ENCODE measurements at regions not wholly inside any gene's neighbourhood (a gene's known extent, or its start where the extent isn't known, plus 50 kb on each side); places are given as distances from the start of the nearest gene placed in this dataset.

GRCh38 chr6:84521511-84521910 is 242.9 kb downstream of the TBX18 start (continued):
- TF ChIP-seq ZBTB33 (IDR thresholded peaks at IDR 0.05; ENCODE audit: borderline replicate concordance, low read depth) (no peak), TEAD4 (IDR thresholded peaks at IDR 0.05; ENCODE audit: borderline replicate concordance, insufficient read depth) (no peak), FOSL2 (IDR thresholded peaks at IDR 0.05; ENCODE audit: borderline replicate concordance, low read depth) (no peak), USF2 (IDR thresholded peaks at IDR 0.05; ENCODE audit: borderline replicate concordance, low read depth, low read length) (no peak), RXRA (IDR thresholded peaks at IDR 0.05; ENCODE audit: borderline replicate concordance, low read depth) (no peak)

GRCh38 chr6:84517741-84518530 is 246.5 kb downstream of the TBX18 start:
- no peaks in the 10 kb centered on the region for H3K36me3 ChIP-seq (replicated peaks in 1 of 2; ENCODE audit: control insufficient read depth in 1 of 2, insufficient read depth in 2 of 2, low read length in 1 of 2)
- no peak overlapping the region for H2AFZ ChIP-seq (ENCODE audit: low read depth)
- H3K4me3 ChIP-seq (ENCODE audit: low read depth in 2 of 2, low read length in 1 of 2) = no peak overlapping the region
- no peaks in the 10 kb centered on the region for H4K20me1 ChIP-seq (ENCODE audit: insufficient read depth)
- ChIA-PET POLR2A (no interaction called here), CTCF (no interaction called here)
- TF ChIP-seq NRF1 (IDR thresholded peaks at IDR 0.05; ENCODE audit: low read depth, low read length) = no peak
- no peak for TF ChIP-seq JUND (IDR thresholded peaks at IDR 0.05)
- no peak for TF ChIP-seq PBX3 (IDR thresholded peaks at IDR 0.05)
- no peak for TF ChIP-seq POLR2AphosphoS5 (IDR thresholded peaks at IDR 0.05; ENCODE audit: low read depth, low read length)
- TF ChIP-seq FOSL2 (IDR thresholded peaks at IDR 0.05; ENCODE audit: borderline replicate concordance, low read depth) = no peak
- TF ChIP-seq MAX (IDR thresholded peaks at IDR 0.05; ENCODE audit: low read depth) = no peak
- TF ChIP-seq YY1 (IDR thresholded peaks at IDR 0.05; ENCODE audit: low read depth) = no peak
- H3K4me2 ChIP-seq = no peak overlapping the region
- no peaks in the 10 kb centered on the region for H3K9me2 ChIP-seq
- no peak overlapping the region for H3K9ac ChIP-seq
- H3K27me3 ChIP-seq (ENCODE audit: insufficient read depth) = no peaks in the 10 kb centered on the region
- no peaks in the 10 kb centered on the region for H3K9me3 ChIP-seq
- WGBS (ENCODE audit: low lambda C conversion rate) = 89% methylated on average over 2 of the region's 2 CpGs
- H3F3A ChIP-seq (replicated peaks; ENCODE audit: insufficient read depth) = no peaks in the 10 kb centered on the region
- H3K4me1 ChIP-seq (ENCODE audit: control insufficient read depth in 1 of 2, insufficient read depth in 2 of 2, low read depth in 1 of 2, low read length in 1 of 2) = 0 out of 4 replicates have a peak, but pooled peaks cover 0 to 4% of the 10 kb centered on the region in 2 experiments
- no peaks in the 10 kb centered on the region for H3K79me2 ChIP-seq (ENCODE audit: insufficient read depth)
- H3K27ac ChIP-seq (ENCODE audit: low read depth in 2 of 2, low read length in 1 of 2) = no peak overlapping the region
- DNase-seq = no peak
